Stimulated activated naive CD4-positive, alpha-beta T cell treated with Interleukin-2 at 50 U/mL for 16 hours (primary cell): ENCODE measurements at regions not wholly inside any gene's neighbourhood (a gene's known extent, or its start where the extent isn't known, plus 50 kb on each side); places are given as distances from the start of the nearest gene placed in this dataset.
"Not testable (repeated sequence)": the region's sequence is repeated elsewhere in the genome, so short reads cannot be mapped to it uniquely, and the experiment has no call there.

Experiments
- DNase-seq: peaks from one replicate; lab custom pipeline; 2025; lab: John Stamatoyannopoulos, UW

- peak; percentile 8 for DNase-seq
These were observed 370.3 kb upstream of the JARID2 start for GRCh38 chr6:14875481-14876063.

- DNase-seq, result no peak
These were observed 368.9 kb upstream of the JARID2 start for GRCh38 chr6:14876778-14877613.

- DNase-seq, result no peak
These were observed 368.1 kb upstream of the JARID2 start for GRCh38 chr6:14877758-14878157.

GRCh38 chr6:14880052-14880451, 365.8 kb upstream of the JARID2 start:
- DNase-seq, result no peak

- DNase-seq, result no peak
These were observed 365.2 kb upstream of the JARID2 start for GRCh38 chr6:14880677-14881076.

GRCh38 chr6:14881398-14881797, 364.5 kb upstream of the JARID2 start:
- no peak for DNase-seq

- DNase-seq, result no peak
These were observed 363.4 kb upstream of the JARID2 start for GRCh38 chr6:14882394-14883026.

- DNase-seq, result no peak
These were observed 361.9 kb upstream of the JARID2 start for GRCh38 chr6:14883921-14884320.

GRCh38 chr6:14885498-14885897, 360.4 kb upstream of the JARID2 start:
- DNase-seq, result no peak

GRCh38 chr6:14887181-14887580, 358.7 kb upstream of the JARID2 start:
- DNase-seq, result no peak

- DNase-seq, result no peak
These were observed 357.8 kb upstream of the JARID2 start for GRCh38 chr6:14887986-14888574.

GRCh38 chr6:14888575-14889000, 357.3 kb upstream of the JARID2 start:
- DNase-seq, result no peak

- no peak for DNase-seq
These were observed 356.7 kb upstream of the JARID2 start for GRCh38 chr6:14889188-14889587.

- DNase-seq, result no peak
These were observed 356.0 kb upstream of the JARID2 start for GRCh38 chr6:14889611-14890593.

- DNase-seq, result not testable (repeated sequence)
These were observed 354.0 kb upstream of the JARID2 start for GRCh38 chr6:14891820-14892375.

- DNase-seq, result no peak
These were observed 351.8 kb upstream of the JARID2 start for GRCh38 chr6:14894105-14894504.

- no peak for DNase-seq
These were observed 349.4 kb upstream of the JARID2 start for GRCh38 chr6:14896475-14896874.

GRCh38 chr6:14897831-14898230, 348.0 kb upstream of the JARID2 start:
- no peak for DNase-seq

- not testable (repeated sequence) for DNase-seq
These were observed 346.4 kb upstream of the JARID2 start for GRCh38 chr6:14899441-14899840.

- DNase-seq, result no peak
These were observed 344.9 kb upstream of the JARID2 start for GRCh38 chr6:14900919-14901318.
